ENCODE measurements at regions not wholly inside any gene's neighbourhood (a gene's known extent, or its start where the extent isn't known, plus 50 kb on each side); places are given as distances from the start of the nearest gene placed in this dataset.
A peak's percentile ranks its signal among the peaks of the same experiment; 100 is the strongest.

DNA sequence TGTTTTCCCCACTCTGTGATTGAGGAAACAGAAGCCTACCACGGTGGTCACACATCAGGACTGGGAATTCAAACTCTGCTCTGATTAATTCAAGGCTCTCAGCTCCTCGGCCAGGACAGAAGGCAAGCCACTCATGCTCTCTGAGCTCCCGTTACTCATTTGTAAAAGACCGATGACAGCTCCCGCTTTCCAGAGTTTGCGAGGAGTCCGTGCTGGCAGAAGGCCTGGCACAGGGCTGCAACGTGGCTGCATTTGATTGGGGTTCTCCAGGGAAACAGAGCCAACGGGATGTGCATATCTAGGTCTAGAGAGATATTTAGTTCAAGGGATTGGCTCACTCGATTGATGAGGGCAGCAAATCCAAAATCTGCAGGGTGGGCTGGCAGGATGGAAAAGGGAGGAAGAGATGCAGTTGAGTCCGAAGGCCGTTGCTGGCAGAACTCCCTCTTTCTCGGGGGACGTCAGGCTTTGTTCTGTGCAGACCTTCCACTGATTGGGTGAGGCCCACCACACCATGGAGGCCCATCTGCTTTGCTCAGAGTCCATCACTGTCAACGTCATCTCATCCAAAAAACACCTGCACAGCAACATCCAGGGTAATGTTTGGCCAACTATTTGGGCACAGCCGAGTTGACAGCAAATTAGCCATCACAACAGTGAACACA is 215.5 kb upstream of the RPL38 start:
- ChIA-PET CTCF (interaction anchor here (2.0 kb wide), 1 partner anchor 10 kb away, joined by 7 read pairs; no protein-coding TSS in a partner anchor), POLR2A (no interaction called here)
- TF ChIP-seq L3MBTL2 (conservative IDR thresholded peaks at IDR 0.05) (no peak), TARDBP (IDR thresholded peaks at IDR 0.05) (no peak), SP1 (IDR thresholded peaks at IDR 0.05) (no peak), ELF4 (IDR thresholded peaks at IDR 0.05) (no peak), HDGF (IDR thresholded peaks at IDR 0.05; ENCODE audit: borderline replicate concordance) (no peak), FOXM1 (IDR thresholded peaks at IDR 0.05; ENCODE audit: borderline replicate concordance) (peak; percentile 10; the same call in 1 of the 2 replicates), BHLHE40 (IDR thresholded peaks at IDR 0.05; ENCODE audit: borderline replicate concordance) (no peak), ARNT (IDR thresholded peaks at IDR 0.05) (no peak)
- no peak for DNase-seq (ENCODE audit: extremely low spot score)

DNA sequence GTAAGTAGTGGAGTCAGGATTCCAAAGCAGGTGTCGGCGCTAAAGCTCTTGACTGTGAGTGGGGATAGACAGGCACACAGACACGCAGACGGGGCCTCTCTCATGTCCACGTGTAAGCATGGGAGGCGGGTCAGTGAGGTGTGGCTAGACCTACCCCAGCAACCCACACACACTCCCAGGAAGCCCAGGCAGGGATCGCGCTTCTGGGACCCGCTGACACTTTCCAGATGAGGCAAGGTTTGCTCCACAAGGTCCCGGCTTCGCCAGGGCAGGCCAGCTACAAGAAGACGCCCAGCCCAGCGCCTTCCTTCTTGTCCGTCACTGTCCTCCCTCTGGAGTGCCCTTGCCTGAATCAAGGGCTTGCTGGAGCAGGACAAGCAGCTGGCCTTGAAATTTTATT is 213.8 kb upstream of the RPL38 start:
- POLR2A ChIA-PET, result no interaction called here
- TF ChIP-seq ARNT (IDR thresholded peaks at IDR 0.05), result no peak
- no peak for TF ChIP-seq SP1 (IDR thresholded peaks at IDR 0.05)
- TF ChIP-seq, protein P1, sequence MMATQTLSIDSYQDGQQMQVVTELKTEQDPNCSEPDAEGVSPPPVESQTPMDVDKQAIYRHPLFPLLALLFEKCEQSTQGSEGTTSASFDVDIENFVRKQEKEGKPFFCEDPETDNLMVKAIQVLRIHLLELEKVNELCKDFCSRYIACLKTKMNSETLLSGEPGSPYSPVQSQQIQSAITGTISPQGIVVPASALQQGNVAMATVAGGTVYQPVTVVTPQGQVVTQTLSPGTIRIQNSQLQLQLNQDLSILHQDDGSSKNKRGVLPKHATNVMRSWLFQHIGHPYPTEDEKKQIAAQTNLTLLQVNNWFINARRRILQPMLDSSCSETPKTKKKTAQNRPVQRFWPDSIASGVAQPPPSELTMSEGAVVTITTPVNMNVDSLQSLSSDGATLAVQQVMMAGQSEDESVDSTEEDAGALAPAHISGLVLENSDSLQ (IDR thresholded peaks at IDR 0.05), result no peak
- CTCF ChIA-PET, result no interaction called here
- DNase-seq (ENCODE audit: extremely low spot score), result no peak

DNA sequence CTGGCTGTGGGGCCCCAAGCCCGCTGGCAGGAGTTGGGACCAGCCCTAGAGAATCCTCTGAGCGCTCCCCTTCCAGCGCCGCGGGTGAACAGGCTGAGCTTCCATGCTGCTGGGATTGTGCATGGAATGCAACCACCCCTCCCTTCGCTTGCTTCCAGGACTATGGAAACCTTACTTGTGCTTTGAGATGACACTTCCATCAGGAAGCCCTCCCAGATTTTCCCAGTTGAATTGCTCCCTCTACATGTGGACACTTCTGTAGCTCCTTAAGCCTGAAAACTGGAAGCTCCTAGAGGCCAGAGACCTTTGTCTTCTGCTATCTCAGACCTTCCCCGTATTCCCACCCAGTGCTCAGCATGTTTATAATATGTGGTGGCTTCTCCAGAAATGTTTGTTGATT is 213.2 kb upstream of the RPL38 start:
- TF ChIP-seq TARDBP (IDR thresholded peaks at IDR 0.05) (no peak), FOXK2 (IDR thresholded peaks at IDR 0.05) (no peak), SP1 (IDR thresholded peaks at IDR 0.05) (no peak)
- ChIA-PET POLR2A (no interaction called here), CTCF (no interaction called here)
- DNase-seq (ENCODE audit: extremely low spot score), result no peak

DNA sequence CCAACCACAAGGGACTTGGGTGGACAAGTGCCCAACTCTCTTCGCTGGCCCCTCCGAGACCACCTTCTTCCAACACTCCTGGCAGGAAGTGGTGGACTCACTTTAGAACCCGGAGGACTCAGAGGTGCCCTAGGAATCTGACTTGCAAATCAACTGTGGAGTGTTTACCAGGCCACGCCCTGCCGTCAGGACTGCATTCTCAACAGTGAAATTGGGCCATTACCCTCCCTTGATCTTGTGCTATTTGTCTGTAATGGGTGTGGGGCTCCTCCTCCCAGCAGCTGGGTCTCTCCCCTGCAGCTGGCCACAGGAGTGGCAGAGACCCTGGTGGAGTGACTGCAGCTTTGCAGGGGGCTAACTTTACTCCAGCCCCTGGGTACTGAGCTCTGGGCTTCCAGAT is 212.2 kb upstream of the RPL38 start:
- TF ChIP-seq L3MBTL2 (conservative IDR thresholded peaks at IDR 0.05) (no peak), FOXM1 (IDR thresholded peaks at IDR 0.05; ENCODE audit: borderline replicate concordance) (no peak), LEF1 (IDR thresholded peaks at IDR 0.05; ENCODE audit: borderline replicate concordance) (no peak)
- ChIA-PET POLR2A (no interaction called here), CTCF (no interaction called here)
- no peak for DNase-seq (ENCODE audit: extremely low spot score)

DNA sequence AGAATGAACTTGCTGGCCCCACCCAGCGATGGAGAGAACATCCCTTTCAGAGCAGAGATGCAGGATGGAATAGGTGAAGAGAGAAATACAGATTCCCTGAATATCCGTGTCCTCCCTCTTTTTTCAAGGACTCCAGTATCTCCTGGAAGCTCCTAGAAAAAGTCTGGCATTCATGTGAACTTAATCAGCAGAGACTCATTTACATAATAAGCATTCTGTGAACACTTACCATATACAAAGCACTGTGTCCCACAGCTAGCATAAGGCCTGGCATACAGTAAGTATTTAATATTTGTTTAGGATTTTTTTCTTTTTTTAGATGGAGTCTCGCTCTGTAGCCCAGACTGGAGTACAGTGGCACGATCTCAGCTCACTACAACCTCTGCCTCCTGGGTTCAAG is 208.5 kb upstream of the RPL38 start:
- CTCF ChIA-PET, result no interaction called here
- no peak for DNase-seq (ENCODE audit: extremely low spot score)
- TF ChIP-seq HDGF (IDR thresholded peaks at IDR 0.05; ENCODE audit: borderline replicate concordance) (no peak), FOXA1 (IDR thresholded peaks at IDR 0.05) (no peak), ZNF384 (IDR thresholded peaks at IDR 0.05) (no peak), CTBP1 (IDR thresholded peaks at IDR 0.05; ENCODE audit: borderline replicate concordance) (no peak), ARNT (IDR thresholded peaks at IDR 0.05) (no peak), SUZ12 (IDR thresholded peaks at IDR 0.05) (no peak), ELF4 (IDR thresholded peaks at IDR 0.05) (no peak), NFRKB (IDR thresholded peaks at IDR 0.05) (no peak), SP1 (IDR thresholded peaks at IDR 0.05) (no peak), L3MBTL2 (conservative IDR thresholded peaks at IDR 0.05) (no peak), FOXK2 (IDR thresholded peaks at IDR 0.05) (no peak), LEF1 (IDR thresholded peaks at IDR 0.05; ENCODE audit: borderline replicate concordance) (no peak)
- TF ChIP-seq, protein P1 (IDR thresholded peaks at IDR 0.05), result no peak
- POLR2A ChIA-PET, result no interaction called here

DNA sequence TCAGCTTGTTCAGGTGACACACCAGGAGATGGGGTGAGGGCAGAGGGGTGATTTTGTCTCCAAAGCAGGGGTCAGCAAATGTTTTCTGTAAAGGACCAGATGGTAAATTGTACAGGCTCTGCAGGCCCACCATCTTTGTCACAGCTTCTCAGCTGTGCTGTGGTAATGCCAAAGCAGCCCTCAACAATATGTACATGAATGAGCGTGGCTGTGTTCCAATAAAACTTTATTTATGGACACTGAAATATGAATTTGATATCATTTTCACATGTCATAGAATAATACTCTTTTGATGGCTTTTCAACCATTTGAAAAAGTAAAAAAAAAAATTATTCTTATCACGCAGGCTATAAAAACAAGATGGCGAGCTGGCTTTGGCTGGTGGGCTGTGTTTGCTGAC is 206.4 kb upstream of the RPL38 start:
- ChIA-PET CTCF (interaction anchor here (0.7 kb wide), 1 partner anchor 26 kb away, joined by 7 read pairs; no protein-coding TSS in a partner anchor), POLR2A (no interaction called here)
- no peak for DNase-seq (ENCODE audit: extremely low spot score)

More for the DNA sequence above, 206.4 kb upstream of the RPL38 start:
- TF ChIP-seq FOXA1 (IDR thresholded peaks at IDR 0.05) (no peak), FOXM1 (IDR thresholded peaks at IDR 0.05; ENCODE audit: borderline replicate concordance) (no peak), ELF4 (IDR thresholded peaks at IDR 0.05) (no peak), NFRKB (IDR thresholded peaks at IDR 0.05) (no peak), HDGF (IDR thresholded peaks at IDR 0.05; ENCODE audit: borderline replicate concordance) (no peak), TARDBP (IDR thresholded peaks at IDR 0.05) (no peak), FOXK2 (IDR thresholded peaks at IDR 0.05) (no peak), L3MBTL2 (conservative IDR thresholded peaks at IDR 0.05) (no peak), SP1 (IDR thresholded peaks at IDR 0.05) (no peak), LEF1 (IDR thresholded peaks at IDR 0.05; ENCODE audit: borderline replicate concordance) (no peak), ZNF384 (IDR thresholded peaks at IDR 0.05) (no peak), CTBP1 (IDR thresholded peaks at IDR 0.05; ENCODE audit: borderline replicate concordance) (no peak), BHLHE40 (IDR thresholded peaks at IDR 0.05; ENCODE audit: borderline replicate concordance) (no peak), SUZ12 (IDR thresholded peaks at IDR 0.05) (no peak), ARNT (IDR thresholded peaks at IDR 0.05) (no peak)
- TF ChIP-seq, protein P1 (IDR thresholded peaks at IDR 0.05), result no peak

Measured in HEK293T (cell line).